Gastroesophageal sphincter (tissue), 3 donors: ENCODE measurements at regions not wholly inside any gene's neighbourhood (a gene's known extent, or its start where the extent isn't known, plus 50 kb on each side); places are given as distances from the start of the nearest gene placed in this dataset.

Experiments used
- POLR2AphosphoS5 ChIP-seq: sonication (generic); formaldehyde crosslinking; IDR thresholded peaks from one replicate; pipeline ENCODE4 v1.6.1; 2017; ENCODE audit warnings: antibody characterized with exemption
- TF ChIP-seq, protein P1 (sequence below), 4 experiments: fragments of 200-600 bp in 2 of 4; fragments of 450-650 bp in 2 of 4; sonication (generic) in 1 of 4; IDR thresholded peaks; one replicate each; pipeline ENCODE4 v1.5.1; 2017 to 2019; ENCODE audit warnings: antibody characterized with exemption in 4 of 4, mild to moderate bottlenecking in 2 of 4, moderate library complexity in 2 of 4

DNA sequence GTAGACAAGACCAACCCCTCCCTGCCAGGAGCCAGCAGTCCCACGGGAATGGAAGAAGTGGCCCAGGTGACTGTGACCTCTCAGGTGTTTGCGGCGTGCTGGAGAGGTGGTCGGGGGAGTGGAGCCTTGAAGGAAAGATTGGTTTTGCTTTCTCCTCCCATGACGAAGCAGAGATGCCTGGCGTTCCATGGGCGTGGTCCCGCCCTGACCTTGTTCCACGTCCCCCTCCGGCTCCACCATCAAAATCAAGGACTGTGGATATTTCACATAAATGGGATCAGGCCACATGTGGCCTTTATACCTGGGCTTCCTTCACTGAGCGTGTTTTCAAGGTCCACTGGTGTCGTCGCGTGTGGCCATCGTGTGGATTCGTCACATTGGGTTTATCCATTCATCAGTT lies 270.6 kb upstream of the TNRC6C start:
- TF ChIP-seq, protein P1, sequence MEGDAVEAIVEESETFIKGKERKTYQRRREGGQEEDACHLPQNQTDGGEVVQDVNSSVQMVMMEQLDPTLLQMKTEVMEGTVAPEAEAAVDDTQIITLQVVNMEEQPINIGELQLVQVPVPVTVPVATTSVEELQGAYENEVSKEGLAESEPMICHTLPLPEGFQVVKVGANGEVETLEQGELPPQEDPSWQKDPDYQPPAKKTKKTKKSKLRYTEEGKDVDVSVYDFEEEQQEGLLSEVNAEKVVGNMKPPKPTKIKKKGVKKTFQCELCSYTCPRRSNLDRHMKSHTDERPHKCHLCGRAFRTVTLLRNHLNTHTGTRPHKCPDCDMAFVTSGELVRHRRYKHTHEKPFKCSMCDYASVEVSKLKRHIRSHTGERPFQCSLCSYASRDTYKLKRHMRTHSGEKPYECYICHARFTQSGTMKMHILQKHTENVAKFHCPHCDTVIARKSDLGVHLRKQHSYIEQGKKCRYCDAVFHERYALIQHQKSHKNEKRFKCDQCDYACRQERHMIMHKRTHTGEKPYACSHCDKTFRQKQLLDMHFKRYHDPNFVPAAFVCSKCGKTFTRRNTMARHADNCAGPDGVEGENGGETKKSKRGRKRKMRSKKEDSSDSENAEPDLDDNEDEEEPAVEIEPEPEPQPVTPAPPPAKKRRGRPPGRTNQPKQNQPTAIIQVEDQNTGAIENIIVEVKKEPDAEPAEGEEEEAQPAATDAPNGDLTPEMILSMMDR (IDR thresholded peaks at IDR 0.05), result no peak
- no peak for TF ChIP-seq POLR2AphosphoS5
